AG04449 (cell line): ENCODE measurements at regions not wholly inside any gene's neighbourhood (a gene's known extent, or its start where the extent isn't known, plus 50 kb on each side); places are given as distances from the start of the nearest gene placed in this dataset.
"Not testable (repeated sequence)": the region's sequence is repeated elsewhere in the genome, so short reads cannot be mapped to it uniquely, and the experiment has no call there.

ENCODE experiments used
- CTCF ChIA-PET: fragments of 350-600 bp; formaldehyde crosslinking; extraction: SDS; loops from one replicate; lab custom pipeline; 2021; ENCODE audit warnings: antibody characterized with exemption; lab: Yijun Ruan, JAX
- POLR2A ChIA-PET: fragments of 400-600, 350-600 bp; formaldehyde crosslinking; extraction: SDS; loops from one replicate; lab custom pipeline; 2020; ENCODE audit warnings: antibody characterized with exemption, inconsistent platforms; lab: Yijun Ruan, JAX
- DNase-seq: peaks from one replicate; pipeline ENCODE4 v3.0.0-alpha.2; 2010; ENCODE audit warnings: low read depth, low spot score
- H3K4me3 ChIP-seq: 2 replicates; pipeline ENCODE4 v1.5.1; 2011; ENCODE audit warnings: low read depth, mild to moderate bottlenecking, control low read depth, low read length
- CTCF ChIP-seq: IDR thresholded peaks from one replicate; pipeline ENCODE4 v1.5.1; 2011; ENCODE audit warnings: mild to moderate bottlenecking, moderate library complexity, low read length, control low read depth, inconsistent platforms; ENCODE audit not compliant: insufficient read depth; ENCODE audit errors: missing control alignments

GRCh38 chr20:60100780-60101179 is 142.6 kb downstream of the CDH26 start:
- CTCF ChIA-PET: interaction anchor here (0.7 kb wide), 1 partner anchor 43 kb away, joined by 4 read pairs; no protein-coding TSS in a partner anchor
- TF ChIP-seq CTCF: no peak
- no peak overlapping the region for H3K4me3 ChIP-seq
- POLR2A ChIA-PET: no interaction called here
- no peak for DNase-seq

DNA sequence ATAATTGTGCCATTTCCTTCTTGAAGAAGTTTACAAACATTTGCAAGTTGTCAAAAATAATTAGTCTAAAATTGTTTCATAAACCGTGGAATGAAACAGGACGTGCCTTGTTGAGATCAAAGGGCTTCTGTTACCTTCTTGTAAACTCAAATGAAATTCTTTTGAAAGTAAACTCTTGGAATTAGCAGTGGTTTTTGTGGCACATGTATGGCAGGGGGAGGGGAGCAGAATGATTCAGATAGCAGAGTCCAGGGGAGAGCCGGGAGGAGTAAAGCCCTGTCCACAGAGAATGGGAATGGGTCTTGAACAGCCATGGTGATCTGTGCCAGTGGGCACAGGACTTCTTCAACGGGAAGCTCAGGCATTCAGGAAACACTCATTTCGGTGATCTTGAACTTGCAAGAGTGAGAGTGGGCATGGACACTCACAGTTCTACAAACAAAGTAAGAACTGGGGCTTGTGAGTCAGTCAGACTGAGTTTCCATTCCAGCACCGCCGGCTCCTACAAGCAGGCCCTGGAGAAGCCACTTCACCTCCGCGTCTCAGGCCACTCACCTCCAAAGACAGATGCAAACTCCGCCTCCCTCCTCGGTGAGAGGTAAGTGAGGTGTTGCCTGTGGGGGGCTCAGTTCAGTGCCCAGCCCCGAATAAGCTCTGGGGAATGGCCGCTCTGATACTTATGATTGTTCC is 143.1 kb downstream of the CDH26 start:
- DNase-seq: no peak
- TF ChIP-seq CTCF: no peak
- CTCF ChIA-PET: interaction anchor here (0.7 kb wide), 1 partner anchor 44 kb away, joined by 4 read pairs; no protein-coding TSS in a partner anchor
- H3K4me3 ChIP-seq: no peak overlapping the region
- POLR2A ChIA-PET: no interaction called here

DNA sequence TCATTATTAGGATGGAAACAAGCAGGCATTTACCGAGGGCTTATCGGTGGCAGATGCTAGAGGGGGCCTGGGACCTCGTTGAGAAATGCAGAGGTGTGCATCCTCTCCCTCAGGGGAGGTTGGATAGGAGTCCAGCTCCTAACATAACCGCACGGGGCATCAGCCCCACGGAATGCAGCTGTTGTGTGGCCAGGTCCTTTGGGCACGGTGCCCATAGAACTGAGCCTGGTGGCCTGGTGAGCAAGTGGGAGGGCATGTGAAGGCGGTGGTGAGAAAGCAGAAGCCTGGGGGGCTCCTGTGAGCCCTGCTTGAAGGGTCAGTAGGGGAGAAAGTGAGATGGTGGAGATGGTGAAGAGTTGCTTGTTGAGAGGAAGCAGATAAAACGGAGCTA is 143.7 kb downstream of the CDH26 start:
- POLR2A ChIA-PET: no interaction called here

GRCh38 chr20:60102665-60103210 is 144.5 kb downstream of the CDH26 start:
- H3K4me3 ChIP-seq: no peak overlapping the region
- ChIA-PET CTCF (interaction anchor here (0.8 kb wide), 1 partner anchor 45 kb away, joined by 3 read pairs; no protein-coding TSS in a partner anchor), POLR2A (no interaction called here)
- DNase-seq: no peak
- no peak for TF ChIP-seq CTCF

More for the DNA sequence above, 143.7 kb downstream of the CDH26 start:
- no peak for DNase-seq
- H3K4me3 ChIP-seq: no peak overlapping the region
- CTCF ChIA-PET: interaction anchor here (0.8 kb wide), 1 partner anchor 44 kb away, joined by 3 read pairs; no protein-coding TSS in a partner anchor
- no peak for TF ChIP-seq CTCF

- no peak overlapping the region for H3K4me3 ChIP-seq
- no peak for TF ChIP-seq CTCF
- no peak for DNase-seq
- POLR2A ChIA-PET: no interaction called here
- CTCF ChIA-PET: interaction anchor here (0.9 kb wide), 2 partner anchors 14 to 47 kb away, joined by 3 read pairs; no protein-coding TSS in a partner anchor
Observed at GRCh38 chr20:60104993-60105803, 147.0 kb downstream of the CDH26 start.

GRCh38 chr20:60106186-60106585 is 148.0 kb downstream of the CDH26 start:
- POLR2A ChIA-PET: not testable (repeated sequence)
- CTCF ChIA-PET: interaction anchor here (0.9 kb wide), 2 partner anchors 10 to 15 kb away, joined by 3 read pairs; no protein-coding TSS in a partner anchor

More at GRCh38 chr20:60106186-60106585, 148.0 kb downstream of the CDH26 start:
- not testable (repeated sequence) for H3K4me3 ChIP-seq, DNase-seq
